ENCODE measurements at regions not wholly inside any gene's neighbourhood (a gene's known extent, or its start where the extent isn't known, plus 50 kb on each side); places are given as distances from the start of the nearest gene placed in this dataset.

DNA sequence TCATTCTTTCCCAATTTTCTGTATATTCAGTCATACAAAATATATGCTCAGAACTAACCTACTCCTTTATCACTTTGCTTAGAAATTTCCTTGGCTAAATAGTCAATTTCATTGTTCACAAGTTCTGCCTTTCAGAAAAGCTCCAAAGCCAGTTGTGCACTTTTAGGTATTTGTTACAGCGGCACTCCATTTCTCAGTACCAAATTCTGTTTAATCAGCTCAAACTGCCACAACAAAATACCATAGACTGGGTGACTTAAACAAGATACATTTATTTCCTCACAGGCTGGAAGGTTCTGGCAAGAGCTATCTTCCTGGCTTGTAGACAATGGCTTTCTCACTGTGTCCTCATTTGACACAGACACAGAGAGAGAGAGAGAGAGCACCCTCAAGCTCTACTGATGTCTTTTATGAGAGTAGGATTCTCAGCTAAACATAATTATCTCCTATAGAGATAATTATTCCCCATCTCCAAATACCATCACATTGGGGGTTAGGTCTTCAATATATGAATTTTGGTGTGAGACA, 188.8 kb upstream of the FSTL5 start:
- in situ Hi-C loops (cut with HindIII; ENCODE audit: low pct_ligation_motif_present, low pct_unique_long_range_greater_than_20kb, low sequenced_read_pairs), result no loop called here
- DNase-seq, result no peak

DNA sequence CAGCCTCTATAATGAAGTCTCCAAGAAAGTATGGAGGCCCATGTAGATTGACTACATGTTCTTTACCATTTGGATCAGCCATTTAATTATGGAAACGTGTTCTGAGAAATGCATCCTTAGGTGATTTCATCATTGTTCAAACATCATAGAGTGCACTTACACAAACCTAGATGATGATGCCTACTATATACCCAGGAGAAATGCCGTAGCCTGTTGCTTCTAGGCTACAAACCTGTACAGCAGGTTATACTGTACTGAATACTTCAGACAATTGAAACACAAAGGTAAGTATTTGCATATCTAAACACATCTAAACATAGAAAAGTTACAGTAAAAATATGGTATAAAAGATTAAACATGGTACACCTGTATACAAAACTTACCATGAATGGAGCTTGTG, 186.5 kb upstream of the FSTL5 start:
- in situ Hi-C loops (cut with HindIII; ENCODE audit: low pct_ligation_motif_present, low pct_unique_long_range_greater_than_20kb, low sequenced_read_pairs), result no loop called here
- no peak for DNase-seq

DNA sequence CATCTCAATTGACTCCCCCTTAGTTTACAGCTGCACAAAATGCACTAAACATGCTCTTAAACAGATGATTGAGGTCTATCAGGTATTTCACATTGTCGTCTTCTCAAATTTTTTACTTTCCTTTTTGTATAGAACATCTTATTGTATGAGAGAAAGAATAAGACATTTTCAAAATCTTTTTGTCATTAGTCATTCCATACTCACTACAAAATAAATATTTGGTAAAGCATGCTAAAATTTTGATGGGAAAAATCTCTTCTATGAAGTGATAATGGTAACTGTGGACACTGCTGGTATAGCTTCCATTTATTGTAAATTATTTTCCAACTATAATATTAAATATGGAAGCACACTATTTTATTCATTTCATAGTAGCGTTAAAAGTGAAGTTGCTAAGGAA, 185.6 kb upstream of the FSTL5 start:
- no peak for DNase-seq
- in situ Hi-C loops (cut with HindIII; ENCODE audit: low pct_ligation_motif_present, low pct_unique_long_range_greater_than_20kb, low sequenced_read_pairs), result no loop called here

DNA sequence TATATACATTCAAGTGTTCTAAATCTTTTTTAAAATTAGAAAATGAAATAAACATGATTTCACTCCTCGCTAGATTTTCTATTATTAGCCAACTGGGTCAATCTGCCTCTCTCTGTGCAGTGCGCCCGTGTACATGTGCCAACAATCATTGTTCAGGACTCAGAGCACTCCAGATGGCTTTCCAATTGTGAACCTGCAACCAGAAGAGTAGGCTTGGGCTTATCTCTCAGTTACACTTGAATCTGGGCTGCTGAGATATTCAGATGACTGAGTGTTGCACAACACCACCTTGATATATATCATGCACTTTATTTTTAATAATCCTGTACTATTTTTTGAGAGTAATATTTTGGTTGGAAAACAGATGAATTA, 184.0 kb upstream of the FSTL5 start:
- in situ Hi-C loops (cut with HindIII; ENCODE audit: low pct_ligation_motif_present, low pct_unique_long_range_greater_than_20kb, low sequenced_read_pairs), result no loop called here

DNA sequence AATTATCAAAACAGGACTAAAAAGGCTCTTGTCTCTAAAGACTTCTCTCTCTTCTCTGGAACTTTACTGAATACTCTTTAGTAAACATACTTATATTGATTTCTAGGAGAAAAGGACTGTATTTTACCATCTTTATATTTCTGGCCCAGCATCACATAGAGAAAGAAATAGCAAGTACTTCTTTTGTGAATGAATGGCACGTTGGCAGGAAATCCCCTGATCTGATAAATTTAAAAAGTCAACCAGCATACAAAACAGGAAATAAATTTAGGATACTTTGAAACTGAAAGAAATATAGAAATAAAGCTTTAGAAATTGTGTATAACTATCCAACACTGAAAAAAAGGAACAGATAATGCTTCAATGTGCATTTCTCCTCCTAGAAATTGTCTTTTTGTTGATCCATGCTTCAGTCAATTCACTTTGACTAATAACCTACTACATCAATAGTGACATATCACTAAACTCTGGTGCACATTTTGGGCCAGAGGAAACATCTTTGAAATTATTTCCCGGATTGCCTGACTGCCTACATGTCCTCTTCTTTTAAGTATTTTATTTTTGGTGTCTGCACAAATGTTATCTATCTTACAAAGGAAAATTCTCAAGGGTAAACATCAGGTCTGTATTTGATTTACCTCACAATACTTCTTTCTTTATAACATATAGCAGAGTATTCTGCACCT, 183.5 kb upstream of the FSTL5 start:
- in situ Hi-C loops (cut with HindIII; ENCODE audit: low pct_ligation_motif_present, low pct_unique_long_range_greater_than_20kb, low sequenced_read_pairs), result no loop called here
- DNase-seq, result no peak

More for the DNA sequence above, 184.0 kb upstream of the FSTL5 start:
- no peak for DNase-seq

DNA sequence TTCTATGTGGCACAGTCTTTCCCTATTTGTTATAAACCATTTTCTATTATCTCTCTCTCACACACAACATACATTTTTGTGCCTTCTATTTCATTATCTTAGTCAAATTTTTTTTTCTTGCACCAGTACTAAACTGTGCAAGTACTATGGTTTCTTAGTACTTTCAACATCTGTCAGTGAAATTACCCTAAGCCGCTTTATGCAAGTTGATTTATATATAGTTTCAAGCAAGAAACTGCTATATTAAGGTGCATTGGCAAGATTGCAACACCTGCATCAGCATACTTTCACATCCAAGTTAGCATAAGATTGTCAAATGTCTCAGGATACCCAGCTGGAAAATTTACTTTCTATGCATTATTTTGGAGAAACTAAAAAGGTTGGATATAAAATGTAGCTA, 180.2 kb upstream of the FSTL5 start:
- in situ Hi-C loops (cut with HindIII; ENCODE audit: low pct_ligation_motif_present, low pct_unique_long_range_greater_than_20kb, low sequenced_read_pairs), result no loop called here
- no peak for DNase-seq

DNA sequence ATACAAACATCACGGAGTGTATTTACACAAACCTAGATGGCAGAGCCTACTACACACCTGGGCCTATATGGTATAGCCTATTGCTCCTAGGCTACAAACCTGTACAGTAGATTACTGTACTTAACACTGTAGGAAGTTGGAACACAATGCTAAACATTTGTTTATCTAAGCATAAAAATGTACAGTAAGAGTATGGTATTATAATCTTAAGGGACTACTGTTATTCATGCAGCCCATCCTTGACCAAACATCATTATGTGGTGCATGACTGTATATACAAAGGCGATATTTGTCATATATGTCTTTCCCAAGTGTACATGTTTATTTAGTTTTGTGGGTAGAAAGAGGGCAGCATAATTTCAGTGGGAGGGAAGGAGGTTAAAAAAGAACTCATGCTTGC, 177.7 kb upstream of the FSTL5 start:
- DNase-seq, result no peak
- in situ Hi-C loops (cut with HindIII; ENCODE audit: low pct_ligation_motif_present, low pct_unique_long_range_greater_than_20kb, low sequenced_read_pairs), result no loop called here

DNA sequence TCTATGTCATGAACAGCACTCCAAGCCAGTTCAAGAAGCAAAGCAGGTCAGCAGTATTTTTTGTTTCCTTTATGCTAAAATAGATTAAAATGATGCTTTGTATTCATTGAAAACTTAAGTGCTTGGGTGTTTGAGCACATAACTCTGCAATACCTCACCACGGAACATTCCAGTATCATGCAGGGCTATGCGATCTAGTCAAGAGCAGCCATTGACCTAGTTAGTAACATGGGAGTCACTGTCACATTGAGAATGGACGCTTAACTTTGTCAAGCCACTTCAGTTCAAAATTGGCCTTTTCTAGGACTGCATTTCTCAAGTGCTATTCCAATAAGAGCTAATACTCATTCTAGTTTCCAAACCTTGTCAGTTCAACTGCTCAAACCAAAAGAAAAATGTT, 160.1 kb upstream of the FSTL5 start:
- in situ Hi-C loops (cut with HindIII; ENCODE audit: low pct_ligation_motif_present, low pct_unique_long_range_greater_than_20kb, low sequenced_read_pairs), result no loop called here
- no peak for DNase-seq

DNA sequence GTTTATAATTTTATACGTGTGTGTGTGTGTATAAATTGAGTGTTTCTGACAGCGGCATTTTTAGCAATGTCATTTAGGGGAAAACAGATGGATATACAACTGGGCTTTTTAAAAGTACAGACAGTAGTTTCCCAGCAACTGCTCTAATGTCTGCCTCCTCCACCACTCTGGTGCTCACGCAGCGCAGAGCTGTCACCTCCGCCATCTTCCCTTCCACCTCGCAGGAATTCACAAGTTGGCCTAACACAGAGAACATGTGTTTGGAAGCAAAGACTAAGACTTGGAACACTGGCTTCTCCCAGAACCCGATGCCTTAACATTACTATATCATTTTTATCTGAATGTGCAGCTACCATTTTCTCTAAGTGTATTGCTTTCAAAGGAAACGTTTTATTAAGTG, 158.3 kb upstream of the FSTL5 start:
- DNase-seq, result no peak
- in situ Hi-C loops (cut with HindIII; ENCODE audit: low pct_ligation_motif_present, low pct_unique_long_range_greater_than_20kb, low sequenced_read_pairs), result no loop called here

DNA sequence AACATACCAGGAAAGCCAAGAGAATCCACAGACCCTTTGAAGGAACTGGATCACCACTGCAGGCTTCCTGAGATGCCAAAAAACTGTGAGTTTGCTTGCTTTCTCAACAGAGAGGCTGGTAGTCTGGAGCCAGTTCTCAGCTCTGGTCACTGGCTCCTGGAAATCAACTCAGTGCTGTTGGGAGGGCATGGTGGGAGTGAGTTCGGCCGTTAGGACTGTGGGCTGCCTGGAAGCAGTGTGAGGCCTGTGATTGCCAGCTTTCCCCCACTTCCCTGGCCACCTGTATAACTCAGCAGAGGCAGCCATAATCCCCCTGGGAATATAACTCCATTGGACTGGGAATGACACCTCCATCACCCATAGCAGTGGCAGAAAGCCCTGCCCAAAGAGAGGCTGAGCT, 122.0 kb upstream of the FSTL5 start:
- in situ Hi-C loops (cut with HindIII; ENCODE audit: low pct_ligation_motif_present, low pct_unique_long_range_greater_than_20kb, low sequenced_read_pairs), result no loop called here
- DNase-seq, result no peak

DNA sequence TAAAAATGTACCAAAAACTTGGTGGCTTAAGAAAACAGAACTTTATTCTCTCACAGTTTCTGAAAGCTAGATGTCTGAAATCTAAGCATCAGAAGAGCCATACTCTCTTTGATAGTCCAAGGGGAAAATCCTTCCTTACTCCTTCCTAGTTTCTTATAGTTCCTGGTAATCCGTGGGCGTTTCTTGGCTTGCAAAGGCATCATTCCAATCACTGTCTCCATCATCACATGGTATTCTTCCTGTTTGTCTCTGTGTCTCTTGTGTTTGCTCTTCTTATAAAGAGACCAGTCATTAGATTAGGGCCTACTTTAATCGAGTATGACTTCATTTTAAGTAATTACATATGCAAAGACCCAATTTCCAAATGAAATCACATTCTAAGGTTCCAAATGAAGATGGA, 118.9 kb upstream of the FSTL5 start:
- in situ Hi-C loops (cut with HindIII; ENCODE audit: low pct_ligation_motif_present, low pct_unique_long_range_greater_than_20kb, low sequenced_read_pairs), result no loop called here
- DNase-seq, result no peak

DNA sequence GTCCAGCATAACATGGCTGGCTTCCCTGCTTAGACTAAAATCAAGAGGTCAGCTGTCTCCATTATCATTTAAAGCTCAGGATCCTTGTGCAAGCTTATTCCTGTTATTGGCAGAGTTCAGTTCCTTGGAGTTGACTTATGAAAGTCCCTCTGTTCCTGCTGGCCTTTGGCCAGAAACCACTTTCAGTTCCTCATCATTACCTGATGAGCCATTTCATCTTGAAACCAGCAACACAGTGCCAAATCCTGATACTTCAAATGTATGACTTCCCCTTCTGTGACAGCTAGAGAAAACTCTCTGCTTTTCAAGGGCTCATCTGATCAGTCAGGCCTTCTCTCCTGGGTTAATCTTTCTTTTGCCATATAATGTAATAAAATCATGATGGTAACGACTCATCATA, 110.6 kb upstream of the FSTL5 start:
- DNase-seq, result no peak
- in situ Hi-C loops (cut with HindIII; ENCODE audit: low pct_ligation_motif_present, low pct_unique_long_range_greater_than_20kb, low sequenced_read_pairs), result no loop called here

DNA sequence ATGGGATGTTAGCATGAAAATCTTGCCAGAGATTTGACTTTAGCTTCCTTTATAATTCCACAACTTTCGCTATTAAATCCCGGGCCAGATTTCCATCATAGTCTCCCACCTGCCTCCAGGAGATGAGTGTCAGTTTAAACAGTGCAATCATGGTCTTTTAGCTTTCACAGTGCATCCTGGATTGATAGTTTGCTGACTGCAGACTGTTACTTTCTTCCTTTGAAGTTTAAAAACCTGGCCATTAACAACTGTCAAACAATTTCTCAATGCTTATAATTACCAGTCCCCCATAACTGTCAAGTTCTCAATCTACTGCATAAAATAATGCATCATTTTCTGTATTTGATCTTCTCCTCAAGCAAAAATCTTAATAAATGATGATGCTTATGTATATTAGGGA, 108.4 kb upstream of the FSTL5 start:
- no peak for DNase-seq
- in situ Hi-C loops (cut with HindIII; ENCODE audit: low pct_ligation_motif_present, low pct_unique_long_range_greater_than_20kb, low sequenced_read_pairs), result no loop called here

DNA sequence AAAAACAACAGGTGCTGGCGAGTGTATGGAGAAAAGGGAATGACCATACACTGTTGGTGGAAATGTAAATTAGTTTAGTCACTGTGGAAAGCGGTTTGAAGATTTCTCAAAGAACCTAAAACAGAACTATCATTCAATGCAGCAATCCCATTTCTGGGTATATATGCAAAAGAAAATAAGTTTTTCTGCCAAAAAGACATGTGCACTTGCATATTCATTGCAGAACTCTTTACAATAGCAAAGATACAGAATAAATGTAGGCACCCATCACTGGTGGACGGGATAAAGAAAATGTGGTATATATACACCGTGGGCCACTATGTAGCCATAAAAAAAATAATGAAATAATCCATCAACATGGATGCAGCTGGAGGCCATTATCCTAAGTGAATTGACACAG, 105.1 kb upstream of the FSTL5 start:
- in situ Hi-C loops (cut with HindIII; ENCODE audit: low pct_ligation_motif_present, low pct_unique_long_range_greater_than_20kb, low sequenced_read_pairs), result no loop called here
- no peak for DNase-seq

DNA sequence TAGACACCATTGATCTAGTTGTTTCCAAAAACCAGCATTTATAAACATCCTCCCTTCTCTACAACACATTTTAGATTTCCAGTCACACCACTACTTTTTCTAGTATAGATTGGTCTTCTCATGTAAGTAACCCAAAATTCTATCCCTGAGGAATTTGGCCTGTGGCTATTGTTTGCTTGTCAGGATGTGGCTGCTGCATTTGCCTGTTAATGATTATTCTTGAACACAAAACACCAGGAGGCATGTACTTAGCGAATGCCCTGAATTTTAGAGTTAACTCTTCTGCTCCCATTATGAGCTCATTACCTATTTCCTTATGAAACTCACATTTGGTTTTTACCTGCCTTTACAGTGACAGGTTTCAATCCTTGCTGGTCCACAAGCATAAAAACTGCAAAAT, 102.0 kb upstream of the FSTL5 start:
- no peak for DNase-seq
- in situ Hi-C loops (cut with HindIII; ENCODE audit: low pct_ligation_motif_present, low pct_unique_long_range_greater_than_20kb, low sequenced_read_pairs), result no loop called here

DNA sequence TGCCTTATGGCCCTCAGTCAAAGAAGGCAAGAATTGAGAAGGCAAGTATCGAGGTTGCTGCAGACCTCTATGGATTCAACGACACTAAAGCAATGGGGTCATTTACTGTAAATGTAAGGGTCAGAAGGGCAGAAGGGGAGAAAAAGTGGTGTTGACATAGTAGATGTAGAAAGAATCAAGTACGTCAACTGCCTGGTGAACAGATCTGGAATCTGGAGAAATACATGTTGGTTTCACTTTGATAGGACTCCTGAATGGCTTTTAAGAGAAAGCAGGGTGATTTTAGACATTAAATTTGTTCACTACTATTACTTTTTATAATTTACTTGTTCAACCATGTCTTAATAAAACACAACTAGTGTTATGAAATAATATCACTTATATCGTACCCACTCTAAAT, 81.3 kb upstream of the FSTL5 start:
- in situ Hi-C loops (cut with HindIII; ENCODE audit: low pct_ligation_motif_present, low pct_unique_long_range_greater_than_20kb, low sequenced_read_pairs), result no loop called here
- DNase-seq, result no peak

DNA sequence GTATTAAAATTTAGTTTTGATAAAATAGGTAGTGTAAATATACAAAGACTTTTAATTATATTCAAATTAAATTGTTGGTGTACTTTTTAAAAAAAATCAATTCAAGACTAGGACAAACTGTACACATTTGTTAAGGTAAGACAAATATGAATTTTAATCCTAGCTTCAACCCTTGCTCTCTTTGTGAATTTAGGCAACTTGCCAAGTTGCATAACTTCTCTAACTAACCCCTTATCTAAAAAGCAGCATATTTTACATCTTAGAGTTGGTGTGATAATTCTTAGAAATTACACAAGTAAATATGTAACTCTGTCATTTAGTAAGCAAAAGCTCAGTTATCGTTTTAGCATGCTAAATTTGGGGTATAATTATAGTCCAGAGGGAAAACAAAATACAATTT, 78.1 kb upstream of the FSTL5 start:
- DNase-seq, result no peak
- in situ Hi-C loops (cut with HindIII; ENCODE audit: low pct_ligation_motif_present, low pct_unique_long_range_greater_than_20kb, low sequenced_read_pairs), result no loop called here

DNA sequence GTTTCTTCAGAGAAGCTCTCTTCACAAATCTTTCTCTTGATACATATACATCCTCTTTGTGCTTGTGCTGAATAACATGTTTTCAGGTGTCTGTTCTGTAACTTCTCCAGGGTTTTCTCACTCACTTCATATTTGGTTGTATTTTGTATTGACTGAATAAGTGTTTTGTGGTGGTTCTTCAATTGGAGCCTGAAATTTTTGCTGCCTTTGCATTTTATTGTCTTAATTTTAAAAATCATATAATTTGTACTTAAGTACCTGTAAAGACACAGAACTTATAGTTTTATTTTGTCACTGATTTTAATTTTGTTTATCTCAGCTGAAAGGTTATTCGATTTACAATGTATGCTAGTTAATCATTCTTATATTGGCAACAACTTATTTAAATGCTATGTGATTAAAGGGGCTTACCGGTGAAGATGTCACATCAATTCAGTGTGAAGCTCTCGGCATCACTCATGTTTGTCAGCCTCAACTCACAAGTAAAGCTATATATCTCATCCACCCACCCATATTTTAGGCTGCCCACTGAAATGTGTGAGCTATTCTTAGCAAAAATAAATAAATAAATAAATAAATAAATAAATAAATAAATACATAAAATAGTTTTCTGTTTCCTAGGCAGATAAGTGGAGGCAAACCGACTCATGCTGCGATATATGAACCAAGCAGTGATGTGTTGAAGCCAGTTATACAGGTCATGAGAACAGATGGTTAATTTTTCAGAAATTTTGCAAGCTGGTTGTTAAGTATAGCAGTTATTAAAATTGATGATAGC, 76.4 kb upstream of the FSTL5 start:
- no peak for DNase-seq
- in situ Hi-C loops (cut with HindIII; ENCODE audit: low pct_ligation_motif_present, low pct_unique_long_range_greater_than_20kb, low sequenced_read_pairs), result no loop called here

DNA sequence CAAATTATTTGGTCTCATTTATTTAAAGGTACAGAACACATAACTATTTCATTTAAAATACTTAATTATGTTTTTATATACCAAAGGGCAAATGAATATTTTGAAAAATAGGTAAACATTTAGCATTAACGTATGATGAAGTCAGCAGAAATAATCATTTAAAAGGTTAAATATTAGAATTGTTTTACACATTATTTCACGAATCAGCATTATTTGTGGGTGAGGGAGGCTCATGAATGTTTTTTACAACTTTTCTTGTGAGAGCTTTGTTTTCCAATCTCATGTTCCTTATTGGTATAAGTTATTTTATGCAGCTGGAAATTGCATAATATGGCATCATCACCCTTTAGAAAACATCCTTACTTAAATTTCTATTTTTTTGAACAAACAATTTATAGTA, 73.9 kb upstream of the FSTL5 start:
- in situ Hi-C loops (cut with HindIII; ENCODE audit: low pct_ligation_motif_present, low pct_unique_long_range_greater_than_20kb, low sequenced_read_pairs), result no loop called here
- no peak for DNase-seq

DNA sequence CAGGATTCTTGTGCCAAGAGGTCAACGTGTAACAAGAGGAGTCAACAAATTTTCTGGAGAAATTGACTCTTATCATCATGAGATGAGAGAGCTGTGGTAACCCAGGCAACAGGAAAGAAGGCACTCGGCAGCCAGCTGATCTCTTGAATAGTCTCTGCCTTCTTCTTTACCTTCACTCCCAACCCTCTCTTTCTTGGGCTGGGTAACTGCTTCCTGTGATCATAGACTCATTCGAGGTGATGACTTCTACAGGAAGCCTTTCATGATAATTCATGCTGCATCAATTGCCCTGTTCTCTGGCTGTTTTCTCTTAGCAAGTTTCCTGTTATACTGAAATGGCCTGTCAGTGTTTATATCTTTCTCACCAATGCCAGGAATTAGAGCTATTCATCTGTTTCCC, 70.8 kb upstream of the FSTL5 start:
- no peak for DNase-seq
- in situ Hi-C loops (cut with HindIII; ENCODE audit: low pct_ligation_motif_present, low pct_unique_long_range_greater_than_20kb, low sequenced_read_pairs), result no loop called here

All from ACHN (cell line).